T-cell (primary cell): ENCODE measurements at regions not wholly inside any gene's neighbourhood (a gene's known extent, or its start where the extent isn't known, plus 50 kb on each side); places are given as distances from the start of the nearest gene placed in this dataset.

Experiments used
- ATAC-seq, 4 experiments: fragments of 200-7000 bp in 3 of 4; fragments of 150-1000 bp in 1 of 4; cut with Tn5 transposase; replicated peaks in 1 of 4; 1 replicate in 3 of 4; 2 replicates in 1 of 4; pipeline ENCODE4 v1.10.0; 2021; ENCODE audit warnings: moderate library complexity in 3 of 4, mild to moderate bottlenecking in 2 of 4, moderate number of reproducible peaks in 1 of 4
- CTCF ChIA-PET, 2 donors: fragments of 300-600 bp; sonication (Branson Sonifier 250); formaldehyde crosslinking; loops; one replicate each; lab custom pipeline; 2022; ENCODE audit warnings: antibody characterized with exemption in 2 of 2; lab: Charles Lee
- POLR2A ChIA-PET, 2 donors: fragments of 300-600 bp; sonication (Branson Sonifier 250); formaldehyde crosslinking; loops; one replicate each; lab custom pipeline; 2022; ENCODE audit warnings: antibody characterized with exemption in 2 of 2; lab: Charles Lee
- DNase-seq, 35 experiments: peaks; one replicate each; pipeline versions ENCODE4 v3.0.0 to v3.0.0-alpha.2; 2013 to 2023
- H3K27ac ChIP-seq: one replicate; pipeline ENCODE4 v1.5.1; 2013; ENCODE audit warnings: low read length
- H3K27me3 ChIP-seq, 2 experiments: replicated peaks in 1 of 2; 1 replicate in 1 of 2; 2 replicates in 1 of 2; pipeline versions ENCODE4 v1.6.1 to v1.7.0; 2013; ENCODE audit warnings: low read length in 1 of 2, mixed read lengths in 1 of 2; ENCODE audit not compliant: control insufficient read depth in 2 of 2, insufficient read depth in 2 of 2; ENCODE audit errors: extremely low read depth in 1 of 2
- H3K36me3 ChIP-seq, 2 donors: 1 replicate in 1 of 2; 2 replicates in 1 of 2; pipeline versions ENCODE4 v1.6.1 to v1.7.0; 2013; ENCODE audit warnings: low read length in 1 of 2; ENCODE audit not compliant: control insufficient read depth in 2 of 2, insufficient read depth in 1 of 2; ENCODE audit errors: extremely low read depth in 1 of 2
- H3K4me1 ChIP-seq, 2 experiments: 1 replicate in 1 of 2; 2 replicates in 1 of 2; pipeline versions ENCODE4 v1.6.1 to v1.7.0; 2013; ENCODE audit warnings: low read length in 2 of 2, mixed read lengths in 1 of 2; ENCODE audit not compliant: insufficient read depth in 2 of 2, control insufficient read depth in 1 of 2; ENCODE audit errors: extremely low read depth in 1 of 2
- H3K4me3 ChIP-seq, 2 donors: 1 replicate in 1 of 2; 2 replicates in 1 of 2; pipeline versions ENCODE4 v1.5.1 to v1.7.0; 2013; ENCODE audit warnings: mild to moderate bottlenecking in 2 of 2, low read length in 1 of 2, moderate library complexity in 1 of 2; ENCODE audit not compliant: control insufficient read depth in 1 of 2; ENCODE audit errors: extremely low read depth in 1 of 2
- H3K9me3 ChIP-seq: 2 replicates; pipeline ENCODE4 v1.7.0; 2013
- H3K27ac Mint-ChIP-seq, 2 donors: one replicate each; pipeline ENCODE4 v1.8.0; 2020 to 2021; ENCODE audit warnings: mild to moderate bottlenecking in 2 of 2, mixed read lengths in 2 of 2
- H3K27me3 Mint-ChIP-seq, 2 donors: one replicate each; pipeline ENCODE4 v1.8.0; 2021 to 2022; ENCODE audit warnings: mixed read lengths in 2 of 2
- H3K36me3 Mint-ChIP-seq: one replicate; pipeline ENCODE4 v1.8.0; 2021; ENCODE audit warnings: mixed read lengths
- H3K4me1 Mint-ChIP-seq, 3 donors: one replicate each; pipeline ENCODE4 v1.8.0; 2020 to 2022; ENCODE audit warnings: mixed read lengths in 3 of 3, mild to moderate bottlenecking in 1 of 3
- H3K4me3 Mint-ChIP-seq, 3 donors: one replicate each; pipeline ENCODE4 v1.8.0; 2020 to 2022; ENCODE audit warnings: mild to moderate bottlenecking in 3 of 3, mixed read lengths in 3 of 3, moderate library complexity in 3 of 3
- H3K9me3 Mint-ChIP-seq, 3 donors: one replicate each; pipeline ENCODE4 v1.8.0; 2020 to 2022; ENCODE audit warnings: mixed read lengths in 3 of 3
- WGBS: methylation state at CpG from one replicate; pipeline ENCODE4 v1.1.5; 2013; ENCODE audit warnings: missing lambda C conversion rate; ENCODE audit not compliant: insufficient coverage; 5-methylcytosine and 5-hydroxymethylcytosine counted together

DNA sequence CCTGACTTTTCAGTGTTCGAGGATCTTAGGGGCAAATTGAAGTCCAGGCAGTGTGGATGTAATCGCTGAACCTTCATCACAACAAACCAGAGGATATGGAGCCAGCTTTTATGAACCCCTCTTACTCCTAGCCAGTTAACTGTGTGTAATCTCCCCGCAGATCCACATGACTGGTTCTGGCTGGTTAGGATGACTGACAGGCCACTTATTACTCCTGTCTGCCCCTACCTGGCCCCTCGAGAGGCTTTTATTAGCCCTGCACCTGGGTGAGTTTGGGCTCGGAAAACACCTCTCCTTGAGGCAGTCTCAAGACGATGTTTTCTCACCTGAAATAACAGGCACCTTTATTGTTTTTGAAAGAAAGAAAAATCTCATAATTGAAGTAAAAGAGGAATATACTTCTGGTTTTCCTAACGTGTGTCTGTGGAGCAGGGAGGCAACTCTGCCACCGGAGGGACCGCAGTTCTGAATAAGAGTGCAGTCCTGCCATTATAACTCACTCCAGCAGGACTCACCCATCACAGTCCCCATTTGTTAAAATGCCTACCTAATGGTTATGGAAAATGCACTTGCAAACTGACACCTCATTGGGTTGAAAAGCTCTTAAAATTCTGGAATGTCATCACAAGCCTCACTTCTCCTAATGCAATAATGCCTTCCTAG lies 291.9 kb upstream of the N4BP1 start:
- WGBS: 63% methylated on average over 4 of the region's 9 CpGs
- H3K4me1 Mint-ChIP-seq: no peaks in the 10 kb centered on the region

DNA sequence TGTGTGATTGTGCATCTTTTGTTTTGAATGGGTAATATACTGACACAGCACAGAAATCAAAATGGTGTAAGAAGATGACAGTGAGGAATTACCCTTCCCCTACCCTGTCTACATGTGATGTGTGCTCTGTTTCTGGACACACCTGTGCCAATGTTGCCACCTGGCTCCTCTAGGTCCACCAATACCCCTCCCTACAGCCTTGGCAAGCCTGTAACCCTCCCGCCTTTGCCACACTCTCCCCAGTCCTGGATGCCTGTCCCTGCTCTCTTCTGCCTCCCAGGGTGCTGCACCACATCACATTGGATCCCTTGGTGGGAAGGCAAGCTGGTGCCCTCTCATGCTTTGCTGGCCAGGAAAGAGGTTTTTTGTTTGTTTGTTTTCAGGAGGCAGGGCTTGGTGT lies 289.5 kb upstream of the N4BP1 start:
- Histone ChIP-seq H3K9me3 (no peaks in the 10 kb centered on the region), H3K36me3 (no peaks in the 10 kb centered on the region), H3K27ac (no peak overlapping the region), H3K4me3 (no peak overlapping the region), H3K27me3 (peaks cover 0 to 5% of the 10 kb centered on the region in 2 experiments), H3K4me1 (no peaks in the 10 kb centered on the region)
- Mint-ChIP-seq H3K9me3 (peaks cover 0 to 8% (median 0%) of the 10 kb centered on the region in 3 donors), H3K4me1 (no peaks in the 10 kb centered on the region), H3K4me3 (no peak overlapping the region), H3K27me3 (no peaks in the 10 kb centered on the region), H3K36me3 (no peaks in the 10 kb centered on the region), H3K27ac (no peak overlapping the region)
- no peak for DNase-seq
- POLR2A ChIA-PET: no interaction called here
- WGBS: 100% methylated on average over 1 of the region's 1 CpG
- CTCF ChIA-PET: no interaction called here
- no peak for ATAC-seq

More for the DNA sequence above, 291.9 kb upstream of the N4BP1 start:
- no peak for DNase-seq
- ChIA-PET POLR2A (no interaction called here), CTCF (no interaction called here)
- H3K27ac Mint-ChIP-seq: no peak overlapping the region
- no peak for ATAC-seq
- Histone ChIP-seq H3K36me3 (no peaks in the 10 kb centered on the region), H3K4me1 (no peaks in the 10 kb centered on the region), H3K4me3 (no peak overlapping the region), H3K9me3 (no peaks in the 10 kb centered on the region), H3K27ac (no peak overlapping the region), H3K27me3 (peaks cover 0 to 5% of the 10 kb centered on the region in 2 experiments)
- H3K27me3 Mint-ChIP-seq: no peaks in the 10 kb centered on the region
- H3K36me3 Mint-ChIP-seq: no peaks in the 10 kb centered on the region
- peaks cover 0 to 5% (median 0%) of the 10 kb centered on the region in 3 donors for H3K9me3 Mint-ChIP-seq
- H3K4me3 Mint-ChIP-seq: no peak overlapping the region

DNA sequence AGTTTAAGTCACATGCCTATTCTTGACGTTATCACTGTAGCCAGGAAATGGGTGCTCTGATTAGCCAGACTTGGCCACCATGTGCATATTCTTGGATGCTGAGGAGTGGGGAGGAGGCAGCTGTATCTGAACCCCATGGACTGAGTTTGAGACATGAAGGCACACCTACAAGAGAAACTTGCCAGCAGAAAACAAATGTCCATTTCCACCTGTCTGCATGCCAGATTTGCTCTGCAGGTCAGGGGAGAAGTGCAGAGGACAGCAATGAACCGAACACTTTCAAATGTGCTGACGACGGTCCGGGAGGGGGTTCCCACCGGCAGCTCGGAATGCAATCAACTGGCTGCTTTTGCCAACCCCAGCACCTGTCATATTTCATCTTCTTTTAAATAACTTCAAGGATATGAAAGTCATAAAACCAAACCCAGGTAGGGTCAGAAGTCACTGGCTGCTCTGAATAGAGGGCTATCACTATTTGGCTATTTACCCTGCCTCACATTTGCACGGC lies 287.8 kb upstream of the N4BP1 start:
- no peaks in the 10 kb centered on the region for H3K27me3 Mint-ChIP-seq
- peaks cover 0 to 9% (median 0%) of the 10 kb centered on the region in 3 donors for H3K9me3 Mint-ChIP-seq
- Histone ChIP-seq H3K27ac (no peak overlapping the region), H3K36me3 (no peaks in the 10 kb centered on the region), H3K4me1 (no peaks in the 10 kb centered on the region), H3K4me3 (no peak overlapping the region), H3K27me3 (peaks cover 0 to 5% of the 10 kb centered on the region in 2 experiments), H3K9me3 (no peaks in the 10 kb centered on the region)
- no peak overlapping the region for H3K4me3 Mint-ChIP-seq
- DNase-seq (no peak), ATAC-seq (no peak)
- H3K27ac Mint-ChIP-seq: no peak overlapping the region
- 50% methylated on average over 2 of the region's 8 CpGs for WGBS
- CTCF ChIA-PET: interaction anchor here in 1 of 2 donors (0.7 kb wide), 1 partner anchor 8 kb away, joined by 3 read pairs; no protein-coding TSS in a partner anchor
- no peaks in the 10 kb centered on the region for H3K36me3 Mint-ChIP-seq
- no peaks in the 10 kb centered on the region for H3K4me1 Mint-ChIP-seq
- POLR2A ChIA-PET: no interaction called here

DNA sequence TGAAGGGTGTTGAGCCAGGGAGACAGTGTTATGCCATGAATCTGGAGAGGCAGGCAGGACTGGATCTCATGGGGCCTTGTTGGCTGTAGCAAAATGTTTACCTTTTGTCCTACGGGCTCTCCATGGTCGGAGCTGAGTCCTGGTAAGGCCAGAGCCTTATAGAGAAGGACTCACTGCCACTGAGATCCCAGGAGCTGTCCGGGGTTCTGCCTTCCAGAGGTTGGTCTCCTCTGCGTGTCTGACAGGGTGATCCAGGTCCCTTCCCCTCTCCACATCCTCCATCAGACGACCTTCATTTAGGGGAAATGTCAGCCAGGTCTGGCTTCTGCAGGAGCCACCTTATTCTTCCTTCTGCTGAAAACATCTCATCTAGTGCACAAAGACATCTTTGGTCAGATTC lies 285.2 kb upstream of the N4BP1 start:
- no peaks in the 10 kb centered on the region for H3K36me3 Mint-ChIP-seq
- ATAC-seq: no peak
- H3K4me1 ChIP-seq: no peaks in the 10 kb centered on the region
- no peak overlapping the region for H3K4me3 ChIP-seq
- H3K27me3 ChIP-seq: no peaks in the 10 kb centered on the region
- WGBS: 44% methylated on average over 5 of the region's 5 CpGs
- no peaks in the 10 kb centered on the region for H3K9me3 ChIP-seq
- DNase-seq: no peak
- H3K4me3 Mint-ChIP-seq: no peak overlapping the region
- no peak overlapping the region for H3K27ac ChIP-seq
- H3K4me1 Mint-ChIP-seq: no peaks in the 10 kb centered on the region
- CTCF ChIA-PET: no interaction called here
- no peaks in the 10 kb centered on the region for H3K27me3 Mint-ChIP-seq
- H3K36me3 ChIP-seq: no peaks in the 10 kb centered on the region
- POLR2A ChIA-PET: no interaction called here
- peaks cover 0 to 4% (median 0%) of the 10 kb centered on the region in 3 donors for H3K9me3 Mint-ChIP-seq
- no peak overlapping the region for H3K27ac Mint-ChIP-seq

DNA sequence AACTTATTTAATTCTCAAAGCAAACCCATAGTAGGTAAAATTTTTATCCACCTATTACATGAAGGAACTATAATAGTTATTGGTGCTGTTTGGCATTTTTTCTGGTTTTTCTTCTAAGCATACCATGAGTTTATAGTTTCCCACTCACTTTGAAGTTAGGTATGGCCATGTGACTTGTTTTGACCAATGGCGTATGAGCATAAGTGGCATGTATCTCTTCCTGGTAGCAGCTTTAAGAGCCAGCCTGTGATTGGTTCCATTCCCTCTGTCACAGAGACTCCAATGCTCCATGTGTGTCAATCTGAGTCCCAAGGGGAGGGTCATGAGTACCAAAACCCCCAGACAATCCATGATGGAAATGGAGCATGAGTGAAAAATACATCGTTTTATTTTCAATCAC lies 282.9 kb upstream of the N4BP1 start:
- no peaks in the 10 kb centered on the region for H3K36me3 Mint-ChIP-seq
- H3K27me3 Mint-ChIP-seq: no peaks in the 10 kb centered on the region
- no peak overlapping the region for H3K27ac Mint-ChIP-seq
- H3K36me3 ChIP-seq: no peaks in the 10 kb centered on the region
- H3K4me1 ChIP-seq: no peaks in the 10 kb centered on the region
- no peaks in the 10 kb centered on the region for H3K27me3 ChIP-seq
- CTCF ChIA-PET: no interaction called here
- no peaks in the 10 kb centered on the region for H3K9me3 ChIP-seq
- no peak for DNase-seq
- no peak overlapping the region for H3K4me3 Mint-ChIP-seq
- POLR2A ChIA-PET: no interaction called here
- H3K27ac ChIP-seq: no peak overlapping the region
- no peaks in the 10 kb centered on the region for H3K4me1 Mint-ChIP-seq
- ATAC-seq: no peak
- H3K9me3 Mint-ChIP-seq: peaks cover 0 to 4% (median 0%) of the 10 kb centered on the region in 3 donors
- H3K4me3 ChIP-seq: no peak overlapping the region
- 100% methylated on average over 1 of the region's 2 CpGs for WGBS

DNA sequence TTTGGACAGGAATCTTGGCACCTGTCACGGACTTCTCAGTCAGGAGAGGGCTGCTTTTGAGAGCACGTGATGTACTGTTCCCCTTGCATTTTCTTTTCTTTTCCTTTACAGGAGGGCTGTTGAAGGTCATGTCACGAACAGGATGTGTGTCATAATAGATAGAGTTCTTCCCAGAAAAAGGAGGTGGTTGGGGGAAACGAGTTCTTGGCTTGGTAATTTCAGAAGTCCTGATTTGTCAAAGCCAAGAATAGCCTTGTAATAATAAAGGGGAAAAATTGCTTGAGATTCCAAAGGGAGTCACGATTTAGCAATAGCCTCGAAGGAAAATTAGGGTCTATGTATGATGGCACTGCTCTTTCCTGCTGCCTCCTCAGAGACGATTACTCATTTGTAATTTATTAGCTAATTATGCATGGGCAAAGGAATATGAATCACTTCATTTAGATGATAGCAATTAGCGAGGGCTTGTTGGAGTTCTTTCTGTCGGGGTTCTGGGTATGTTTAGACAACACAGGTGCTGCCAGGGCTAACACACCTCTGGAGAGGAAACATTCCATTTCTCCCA lies 277.7 kb upstream of the N4BP1 start:
- CTCF ChIA-PET: no interaction called here
- DNase-seq (no peak), ATAC-seq (no peak)
- H3K27ac Mint-ChIP-seq: no peak overlapping the region
- H3K27me3 Mint-ChIP-seq: no peaks in the 10 kb centered on the region
- POLR2A ChIA-PET: no interaction called here
- no peak overlapping the region for H3K4me3 ChIP-seq
- H3K27me3 ChIP-seq: no peaks in the 10 kb centered on the region
- no peak overlapping the region for H3K4me3 Mint-ChIP-seq
- H3K36me3 ChIP-seq: no peaks in the 10 kb centered on the region
- H3K4me1 ChIP-seq: no peaks in the 10 kb centered on the region
- H3K27ac ChIP-seq: no peak overlapping the region
- H3K4me1 Mint-ChIP-seq: no peaks in the 10 kb centered on the region
- H3K36me3 Mint-ChIP-seq: no peaks in the 10 kb centered on the region
- 20% methylated on average over 2 of the region's 9 CpGs for WGBS
- no peaks in the 10 kb centered on the region for H3K9me3 ChIP-seq
- H3K9me3 Mint-ChIP-seq: peaks cover 3 to 6% (median 4%) of the 10 kb centered on the region in 3 donors
